ENCODE measurements at regions not wholly inside any gene's neighbourhood (a gene's known extent, or its start where the extent isn't known, plus 50 kb on each side); places are given as distances from the start of the nearest gene placed in this dataset.

GRCh38 chr2:66981074-66981473 lies 416.1 kb upstream of the ETAA1 start:
- TF ChIP-seq TAF1 (IDR thresholded peaks at IDR 0.05; ENCODE audit: low read depth) (no peak), RAD21 (conservative IDR thresholded peaks at IDR 0.05) (no peak), POLR2AphosphoS5 (IDR thresholded peaks at IDR 0.05) (no peak)
- TF ChIP-seq, protein P1, sequence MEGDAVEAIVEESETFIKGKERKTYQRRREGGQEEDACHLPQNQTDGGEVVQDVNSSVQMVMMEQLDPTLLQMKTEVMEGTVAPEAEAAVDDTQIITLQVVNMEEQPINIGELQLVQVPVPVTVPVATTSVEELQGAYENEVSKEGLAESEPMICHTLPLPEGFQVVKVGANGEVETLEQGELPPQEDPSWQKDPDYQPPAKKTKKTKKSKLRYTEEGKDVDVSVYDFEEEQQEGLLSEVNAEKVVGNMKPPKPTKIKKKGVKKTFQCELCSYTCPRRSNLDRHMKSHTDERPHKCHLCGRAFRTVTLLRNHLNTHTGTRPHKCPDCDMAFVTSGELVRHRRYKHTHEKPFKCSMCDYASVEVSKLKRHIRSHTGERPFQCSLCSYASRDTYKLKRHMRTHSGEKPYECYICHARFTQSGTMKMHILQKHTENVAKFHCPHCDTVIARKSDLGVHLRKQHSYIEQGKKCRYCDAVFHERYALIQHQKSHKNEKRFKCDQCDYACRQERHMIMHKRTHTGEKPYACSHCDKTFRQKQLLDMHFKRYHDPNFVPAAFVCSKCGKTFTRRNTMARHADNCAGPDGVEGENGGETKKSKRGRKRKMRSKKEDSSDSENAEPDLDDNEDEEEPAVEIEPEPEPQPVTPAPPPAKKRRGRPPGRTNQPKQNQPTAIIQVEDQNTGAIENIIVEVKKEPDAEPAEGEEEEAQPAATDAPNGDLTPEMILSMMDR (IDR thresholded peaks at IDR 0.05; ENCODE audit: poor library complexity, severe bottlenecking): no peak
